ENCODE measurements at regions not wholly inside any gene's neighbourhood (a gene's known extent, or its start where the extent isn't known, plus 50 kb on each side); places are given as distances from the start of the nearest gene placed in this dataset.

GRCh38 chr21:32190493-32191144 lies 88.2 kb downstream of the MIS18A start:
- TF ChIP-seq CTCF (IDR thresholded peaks at IDR 0.05) = no peak
- Mint-ChIP-seq H3K9me3 (no peaks in the 10 kb centered on the region), H3K4me1 (no peaks in the 10 kb centered on the region), H3K27me3 (ENCODE audit: low read depth in 2 of 2) (peaks cover 18 to 38% of the 10 kb centered on the region in 2 donors), H3K27ac (no peak overlapping the region), H3K4me3 (no peak overlapping the region), H3K36me3 (no peaks in the 10 kb centered on the region)
- ATAC-seq (no peak), DNase-seq (no peak)
- WGBS (ENCODE audit: insufficient coverage) = 68% methylated on average over 9 of the region's 9 CpGs
- Histone ChIP-seq H3K9me3 (ENCODE audit: control insufficient read depth, insufficient read depth, low read length) (no peaks in the 10 kb centered on the region), H3K4me1 (ENCODE audit: control insufficient read depth, insufficient read depth, low read length) (no peaks in the 10 kb centered on the region), H3K36me3 (ENCODE audit: control insufficient read depth, insufficient read depth, low read length) (no peaks in the 10 kb centered on the region), H3K4me3 (ENCODE audit: low read length) (no peak overlapping the region), H3K27ac (ENCODE audit: low read length) (no peak overlapping the region), H3K27me3 (ENCODE audit: control insufficient read depth, insufficient read depth, low read length) (no peaks in the 10 kb centered on the region)
- intact Hi-C loops (cut with micrococcal nuclease) = no loop called here

DNA sequence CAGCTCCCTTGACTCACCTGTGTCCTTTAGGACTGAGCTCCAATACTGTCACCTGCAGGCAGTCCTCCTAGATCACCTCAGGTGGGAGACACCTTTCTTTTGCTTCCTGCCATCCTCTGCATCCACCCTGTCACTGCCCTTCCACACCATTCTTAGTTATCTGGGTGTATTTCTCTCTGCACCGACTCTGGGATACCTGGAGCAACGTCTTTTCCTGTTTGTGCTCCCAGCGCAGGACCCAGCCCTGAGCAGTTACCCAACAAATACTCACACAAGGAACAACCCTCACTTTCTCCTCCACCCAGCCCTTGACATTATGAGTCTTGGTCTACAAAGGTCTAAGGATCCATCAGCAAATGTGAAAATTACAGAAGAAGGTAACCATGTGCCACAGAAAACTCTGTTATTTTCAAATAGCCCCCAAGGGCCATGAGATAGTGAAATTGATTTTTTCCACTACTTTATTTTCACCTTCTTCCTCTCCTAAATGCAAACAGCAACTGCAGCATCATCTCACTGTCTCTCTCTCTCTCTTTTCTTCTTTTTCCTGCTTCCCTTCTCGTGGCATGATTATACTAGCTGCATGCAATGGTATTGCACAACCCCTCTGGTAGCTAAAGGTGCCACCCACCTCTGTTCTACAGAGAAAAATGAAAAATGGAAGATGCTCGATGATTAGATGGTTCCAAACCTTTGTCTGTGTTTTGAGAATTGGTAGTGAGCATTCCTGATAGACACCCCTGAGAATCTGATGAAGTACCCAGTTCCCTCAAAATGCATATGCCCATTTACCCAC lies 89.0 kb downstream of the MIS18A start:
- Mint-ChIP-seq H3K27me3 (ENCODE audit: low read depth in 2 of 2) (peaks cover 18 to 38% of the 10 kb centered on the region in 2 donors), H3K27ac (no peak overlapping the region), H3K9me3 (no peaks in the 10 kb centered on the region), H3K4me1 (no peaks in the 10 kb centered on the region), H3K36me3 (no peaks in the 10 kb centered on the region), H3K4me3 (no peak overlapping the region)
- TF ChIP-seq CTCF (IDR thresholded peaks at IDR 0.05) = no peak
- H3K4me1 ChIP-seq (ENCODE audit: control insufficient read depth, insufficient read depth, low read length) = no peaks in the 10 kb centered on the region
- no peak for DNase-seq
- intact Hi-C loops (cut with micrococcal nuclease) = no loop called here
- WGBS (ENCODE audit: insufficient coverage) = 74% methylated on average over 5 of the region's 5 CpGs
- H3K36me3 ChIP-seq (ENCODE audit: control insufficient read depth, insufficient read depth, low read length) = no peaks in the 10 kb centered on the region
- no peak overlapping the region for H3K27ac ChIP-seq (ENCODE audit: low read length)
- no peak overlapping the region for H3K4me3 ChIP-seq (ENCODE audit: low read length)
- H3K9me3 ChIP-seq (ENCODE audit: control insufficient read depth, insufficient read depth, low read length) = no peaks in the 10 kb centered on the region
- H3K27me3 ChIP-seq (ENCODE audit: control insufficient read depth, insufficient read depth, low read length) = no peaks in the 10 kb centered on the region
- ATAC-seq = no peak

GRCh38 chr21:32186804-32187203 lies 92.0 kb downstream of the MIS18A start:
- Histone ChIP-seq H3K36me3 (ENCODE audit: control insufficient read depth, insufficient read depth, low read length) (no peaks in the 10 kb centered on the region), H3K27ac (ENCODE audit: low read length) (no peak overlapping the region), H3K27me3 (ENCODE audit: control insufficient read depth, insufficient read depth, low read length) (no peaks in the 10 kb centered on the region), H3K4me3 (ENCODE audit: low read length) (no peak overlapping the region), H3K4me1 (ENCODE audit: control insufficient read depth, insufficient read depth, low read length) (no peaks in the 10 kb centered on the region), H3K9me3 (ENCODE audit: control insufficient read depth, insufficient read depth, low read length) (no peaks in the 10 kb centered on the region)
- WGBS (ENCODE audit: insufficient coverage) = 76% methylated on average over 7 of the region's 8 CpGs
- TF ChIP-seq CTCF (IDR thresholded peaks at IDR 0.05) = no peak
- peaks cover 14 to 31% of the 10 kb centered on the region in 2 donors for H3K27me3 Mint-ChIP-seq (ENCODE audit: low read depth in 2 of 2)
- ATAC-seq = no peak
- no peak overlapping the region for H3K27ac Mint-ChIP-seq
- intact Hi-C loops (cut with micrococcal nuclease) = no loop called here
- H3K9me3 Mint-ChIP-seq = no peaks in the 10 kb centered on the region
- DNase-seq = no peak
- H3K4me3 Mint-ChIP-seq = no peak overlapping the region
- H3K36me3 Mint-ChIP-seq = no peaks in the 10 kb centered on the region
- H3K4me1 Mint-ChIP-seq = no peaks in the 10 kb centered on the region

All from natural killer cell (primary cell).